Upper lobe of left lung (tissue), 4 donors: ENCODE measurements at regions not wholly inside any gene's neighbourhood (a gene's known extent, or its start where the extent isn't known, plus 50 kb on each side); places are given as distances from the start of the nearest gene placed in this dataset.

Experiments
- CTCF ChIP-seq, 6 experiments: fragments of 450-650 bp in 4 of 6; fragments of 200-600 bp in 2 of 6; sonication (generic) in 2 of 6; IDR thresholded peaks; one replicate each; pipeline ENCODE4 v1.5.1; 2016 to 2019; ENCODE audit warnings: antibody characterized with exemption in 6 of 6
- EP300 ChIP-seq, 4 donors: sonication (generic); formaldehyde crosslinking; IDR thresholded peaks; one replicate each; pipeline ENCODE4 v1.5.1; 2017; ENCODE audit warnings: antibody characterized with exemption in 4 of 4, control low read depth in 2 of 4
- POLR2A ChIP-seq, 4 donors: fragments of 450-650 bp; IDR thresholded peaks; one replicate each; pipeline ENCODE4 v1.5.1; 2016 to 2017; ENCODE audit warnings: antibody characterized with exemption in 4 of 4, mild to moderate bottlenecking in 2 of 4
- POLR2AphosphoS5 ChIP-seq, 2 donors: sonication (generic); formaldehyde crosslinking; IDR thresholded peaks; one replicate each; pipeline ENCODE4 v1.5.1; 2017; ENCODE audit warnings: antibody characterized with exemption in 2 of 2

- no peak for TF ChIP-seq EP300 (IDR thresholded peaks at IDR 0.05)
- no peak for TF ChIP-seq CTCF (IDR thresholded peaks at IDR 0.05)
- TF ChIP-seq POLR2A (IDR thresholded peaks at IDR 0.05): no peak
- no peak for TF ChIP-seq POLR2AphosphoS5 (IDR thresholded peaks at IDR 0.05)
Measured at GRCh38 chr21:31502537-31503143, 156.9 kb upstream of the SOD1 start.
